ENCODE measurements at regions not wholly inside any gene's neighbourhood (a gene's known extent, or its start where the extent isn't known, plus 50 kb on each side); places are given as distances from the start of the nearest gene placed in this dataset.

GRCh38 chr4:53800741-53801140, 209.5 kb upstream of the LNX1 start:
- DNase-seq (ENCODE audit: low read depth in 1 of 2, low spot score in 1 of 2): no peak
- TF ChIP-seq REST (IDR thresholded peaks at IDR 0.05; ENCODE audit: insufficient replicate concordance, low read depth) (no peak), GABPA (IDR thresholded peaks at IDR 0.05; ENCODE audit: low read depth) (no peak), POLR2AphosphoS5 (IDR thresholded peaks at IDR 0.05; ENCODE audit: low read depth) (no peak), SPI1 (IDR thresholded peaks at IDR 0.05; ENCODE audit: borderline replicate concordance, low read depth) (no peak)
- TF ChIP-seq, protein P1, sequence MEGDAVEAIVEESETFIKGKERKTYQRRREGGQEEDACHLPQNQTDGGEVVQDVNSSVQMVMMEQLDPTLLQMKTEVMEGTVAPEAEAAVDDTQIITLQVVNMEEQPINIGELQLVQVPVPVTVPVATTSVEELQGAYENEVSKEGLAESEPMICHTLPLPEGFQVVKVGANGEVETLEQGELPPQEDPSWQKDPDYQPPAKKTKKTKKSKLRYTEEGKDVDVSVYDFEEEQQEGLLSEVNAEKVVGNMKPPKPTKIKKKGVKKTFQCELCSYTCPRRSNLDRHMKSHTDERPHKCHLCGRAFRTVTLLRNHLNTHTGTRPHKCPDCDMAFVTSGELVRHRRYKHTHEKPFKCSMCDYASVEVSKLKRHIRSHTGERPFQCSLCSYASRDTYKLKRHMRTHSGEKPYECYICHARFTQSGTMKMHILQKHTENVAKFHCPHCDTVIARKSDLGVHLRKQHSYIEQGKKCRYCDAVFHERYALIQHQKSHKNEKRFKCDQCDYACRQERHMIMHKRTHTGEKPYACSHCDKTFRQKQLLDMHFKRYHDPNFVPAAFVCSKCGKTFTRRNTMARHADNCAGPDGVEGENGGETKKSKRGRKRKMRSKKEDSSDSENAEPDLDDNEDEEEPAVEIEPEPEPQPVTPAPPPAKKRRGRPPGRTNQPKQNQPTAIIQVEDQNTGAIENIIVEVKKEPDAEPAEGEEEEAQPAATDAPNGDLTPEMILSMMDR (IDR thresholded peaks at IDR 0.05; ENCODE audit: insufficient read depth, low read length): no peak
- H3K27ac ChIP-seq (replicated peaks): no peak overlapping the region
- H3K27me3 ChIP-seq (ENCODE audit: insufficient read depth, poor library complexity, severe bottlenecking): no peaks in the 10 kb centered on the region
- no peak overlapping the region for H3K4me3 ChIP-seq (replicated peaks; ENCODE audit: insufficient read depth, low read length)

GRCh38 chr4:53793096-53793495, 201.8 kb upstream of the LNX1 start:
- H3K27ac ChIP-seq (replicated peaks): no peak overlapping the region
- DNase-seq (ENCODE audit: low read depth in 1 of 2, low spot score in 1 of 2): no peak
- H3K27me3 ChIP-seq (ENCODE audit: insufficient read depth, poor library complexity, severe bottlenecking): no peaks in the 10 kb centered on the region
- TF ChIP-seq REST (IDR thresholded peaks at IDR 0.05; ENCODE audit: insufficient replicate concordance, low read depth) (no peak), GABPA (IDR thresholded peaks at IDR 0.05; ENCODE audit: low read depth) (no peak), POLR2AphosphoS5 (IDR thresholded peaks at IDR 0.05; ENCODE audit: low read depth) (no peak), SPI1 (IDR thresholded peaks at IDR 0.05; ENCODE audit: borderline replicate concordance, low read depth) (no peak)
- TF ChIP-seq, protein P1 (IDR thresholded peaks at IDR 0.05; ENCODE audit: insufficient read depth, low read length): no peak
- H3K4me3 ChIP-seq (replicated peaks; ENCODE audit: insufficient read depth, low read length): no peak overlapping the region

- H3K27me3 ChIP-seq (ENCODE audit: insufficient read depth, poor library complexity, severe bottlenecking): no peaks in the 10 kb centered on the region
Measured at GRCh38 chr4:53790286-53790685, 199.0 kb upstream of the LNX1 start.

More at GRCh38 chr4:53790286-53790685, 199.0 kb upstream of the LNX1 start:
- TF ChIP-seq GABPA (IDR thresholded peaks at IDR 0.05; ENCODE audit: low read depth): no peak
- TF ChIP-seq, protein P1 (IDR thresholded peaks at IDR 0.05; ENCODE audit: insufficient read depth, low read length): no peak
- no peak for TF ChIP-seq REST (IDR thresholded peaks at IDR 0.05; ENCODE audit: insufficient replicate concordance, low read depth)
- TF ChIP-seq SPI1 (IDR thresholded peaks at IDR 0.05; ENCODE audit: borderline replicate concordance, low read depth): no peak
- no peak for TF ChIP-seq POLR2AphosphoS5 (IDR thresholded peaks at IDR 0.05; ENCODE audit: low read depth)
- H3K27ac ChIP-seq (replicated peaks): no peak overlapping the region
- no peak overlapping the region for H3K4me3 ChIP-seq (replicated peaks; ENCODE audit: insufficient read depth, low read length)
- no peak for DNase-seq (ENCODE audit: low read depth in 1 of 2, low spot score in 1 of 2)
